ENCODE measurements at regions not wholly inside any gene's neighbourhood (a gene's known extent, or its start where the extent isn't known, plus 50 kb on each side); places are given as distances from the start of the nearest gene placed in this dataset.
"Not testable (repeated sequence)": the region's sequence is repeated elsewhere in the genome, so short reads cannot be mapped to it uniquely, and the experiment has no call there.

GRCh38 chr11:90326647-90327046 lies 103.8 kb upstream of the CHORDC1 start:
- no peak for DNase-seq

- no peak for DNase-seq
These were observed 100.4 kb upstream of the CHORDC1 start for GRCh38 chr11:90323289-90323688.

GRCh38 chr11:90321018-90321417 lies 98.2 kb upstream of the CHORDC1 start:
- no peak for DNase-seq

- no peak for DNase-seq
These were observed 95.8 kb upstream of the CHORDC1 start for GRCh38 chr11:90318651-90319050.

GRCh38 chr11:90310210-90310609 lies 87.4 kb upstream of the CHORDC1 start:
- no peak for DNase-seq

- DNase-seq: no peak
These were observed 86.8 kb upstream of the CHORDC1 start for GRCh38 chr11:90309693-90310092.

- DNase-seq: no peak
These were observed 71.7 kb upstream of the CHORDC1 start for GRCh38 chr11:90294526-90294925.

- DNase-seq: no peak
These were observed 71.2 kb upstream of the CHORDC1 start for GRCh38 chr11:90294091-90294490.

- no peak for DNase-seq
These were observed 65.5 kb upstream of the CHORDC1 start for GRCh38 chr11:90288212-90288821.

- DNase-seq: no peak
These were observed 63.8 kb upstream of the CHORDC1 start for GRCh38 chr11:90286640-90287039.

- DNase-seq: no peak
These were observed 61.3 kb upstream of the CHORDC1 start for GRCh38 chr11:90284171-90284570.

- DNase-seq: not testable (repeated sequence)
These were observed 59.8 kb upstream of the CHORDC1 start for GRCh38 chr11:90282551-90283071.

- no peak for DNase-seq
These were observed 51.5 kb upstream of the CHORDC1 start for GRCh38 chr11:90274362-90274761.
